ENCODE measurements at regions not wholly inside any gene's neighbourhood (a gene's known extent, or its start where the extent isn't known, plus 50 kb on each side); places are given as distances from the start of the nearest gene placed in this dataset.
"Not testable (repeated sequence)": the region's sequence is repeated elsewhere in the genome, so short reads cannot be mapped to it uniquely, and the experiment has no call there.

GRCh38 chr6:84579404-84579803, 185.0 kb downstream of the TBX18 start:
- no peak for DNase-seq (ENCODE audit: low spot score)
- TF ChIP-seq, protein P1, sequence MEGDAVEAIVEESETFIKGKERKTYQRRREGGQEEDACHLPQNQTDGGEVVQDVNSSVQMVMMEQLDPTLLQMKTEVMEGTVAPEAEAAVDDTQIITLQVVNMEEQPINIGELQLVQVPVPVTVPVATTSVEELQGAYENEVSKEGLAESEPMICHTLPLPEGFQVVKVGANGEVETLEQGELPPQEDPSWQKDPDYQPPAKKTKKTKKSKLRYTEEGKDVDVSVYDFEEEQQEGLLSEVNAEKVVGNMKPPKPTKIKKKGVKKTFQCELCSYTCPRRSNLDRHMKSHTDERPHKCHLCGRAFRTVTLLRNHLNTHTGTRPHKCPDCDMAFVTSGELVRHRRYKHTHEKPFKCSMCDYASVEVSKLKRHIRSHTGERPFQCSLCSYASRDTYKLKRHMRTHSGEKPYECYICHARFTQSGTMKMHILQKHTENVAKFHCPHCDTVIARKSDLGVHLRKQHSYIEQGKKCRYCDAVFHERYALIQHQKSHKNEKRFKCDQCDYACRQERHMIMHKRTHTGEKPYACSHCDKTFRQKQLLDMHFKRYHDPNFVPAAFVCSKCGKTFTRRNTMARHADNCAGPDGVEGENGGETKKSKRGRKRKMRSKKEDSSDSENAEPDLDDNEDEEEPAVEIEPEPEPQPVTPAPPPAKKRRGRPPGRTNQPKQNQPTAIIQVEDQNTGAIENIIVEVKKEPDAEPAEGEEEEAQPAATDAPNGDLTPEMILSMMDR (IDR thresholded peaks at IDR 0.05) = no peak
- H3K27ac ChIP-seq = no peak overlapping the region
- H3K4me3 ChIP-seq = no peak overlapping the region

DNA sequence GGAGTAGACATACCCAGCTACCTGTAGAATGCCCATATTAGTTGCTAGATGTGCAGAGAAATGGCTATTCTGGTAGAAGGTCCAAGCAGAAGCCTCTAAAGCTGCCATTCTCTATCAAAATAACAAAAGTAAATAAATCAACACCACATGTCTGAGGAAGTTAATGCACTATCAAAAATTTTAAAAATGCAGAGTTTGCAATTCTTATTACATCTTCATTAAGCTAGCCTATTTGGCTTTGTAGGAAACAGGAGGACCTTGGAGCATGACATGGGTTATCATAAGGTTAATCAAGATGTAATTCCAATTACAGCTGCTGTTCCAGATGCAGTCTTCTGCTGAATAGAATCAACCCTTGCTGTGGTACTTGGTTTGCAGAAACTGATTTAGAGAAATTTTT, 188.4 kb downstream of the TBX18 start:
- Histone ChIP-seq H3K27ac (no peak overlapping the region), H3K4me3 (no peak overlapping the region)
- no peak for DNase-seq (ENCODE audit: low spot score)
- TF ChIP-seq, protein P1 (IDR thresholded peaks at IDR 0.05) = no peak

- no peak for DNase-seq (ENCODE audit: low spot score)
- TF ChIP-seq, protein P1 (IDR thresholded peaks at IDR 0.05) = no peak
- Histone ChIP-seq H3K27ac (no peak overlapping the region), H3K4me3 (no peak overlapping the region)
Observed at GRCh38 chr6:84575264-84575663, 189.1 kb downstream of the TBX18 start.

GRCh38 chr6:84569882-84570281, 194.5 kb downstream of the TBX18 start:
- TF ChIP-seq, protein P1 (IDR thresholded peaks at IDR 0.05) = no peak
- H3K27ac ChIP-seq = no peak overlapping the region
- DNase-seq (ENCODE audit: low spot score) = no peak
- H3K4me3 ChIP-seq = no peak overlapping the region

DNA sequence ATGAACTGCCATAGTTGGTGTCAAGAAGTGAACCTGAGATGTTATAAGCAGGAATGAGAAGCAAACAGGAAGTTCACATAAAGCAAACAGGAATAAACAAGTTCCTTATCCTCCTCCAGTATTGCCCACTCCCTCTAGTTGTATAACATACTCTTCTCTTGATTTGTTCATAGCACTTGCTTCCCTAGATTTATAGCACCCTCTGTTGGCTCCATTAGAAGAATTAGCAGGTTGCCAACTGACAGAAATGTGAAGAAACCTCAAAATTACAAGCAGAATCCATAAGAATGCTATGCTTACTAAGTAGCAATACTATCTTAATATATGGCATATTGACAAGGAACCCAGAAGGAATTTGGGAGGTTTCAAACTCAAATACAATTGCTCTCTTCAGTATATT, 195.4 kb downstream of the TBX18 start:
- Histone ChIP-seq H3K4me3 (no peak overlapping the region), H3K27ac (no peak overlapping the region)
- TF ChIP-seq, protein P1 (IDR thresholded peaks at IDR 0.05) = no peak
- no peak for DNase-seq (ENCODE audit: low spot score)

GRCh38 chr6:84565718-84566117, 198.7 kb downstream of the TBX18 start:
- H3K4me3 ChIP-seq; H3K27ac ChIP-seq; DNase-seq (ENCODE audit: low spot score): not testable (repeated sequence)

GRCh38 chr6:84560436-84561390, 203.7 kb downstream of the TBX18 start:
- Histone ChIP-seq H3K27ac (no peak overlapping the region), H3K4me3 (no peak overlapping the region)
- TF ChIP-seq, protein P1 (IDR thresholded peaks at IDR 0.05) = no peak
- DNase-seq (ENCODE audit: low spot score) = no peak

All from coronary artery (tissue), 2 donors.